NCI-H146 treated with DMSO at 0.1 percent for 48 hours (cell line): ENCODE measurements at regions not wholly inside any gene's neighbourhood (a gene's known extent, or its start where the extent isn't known, plus 50 kb on each side); places are given as distances from the start of the nearest gene placed in this dataset.
"Not testable (repeated sequence)": the region's sequence is repeated elsewhere in the genome, so short reads cannot be mapped to it uniquely, and the experiment has no call there.

Experiments used
- DNase-seq: peaks from one replicate; lab custom pipeline; 2025; ENCODE audit not compliant: unreplicated experiment; lab: John Stamatoyannopoulos, UW

DNA sequence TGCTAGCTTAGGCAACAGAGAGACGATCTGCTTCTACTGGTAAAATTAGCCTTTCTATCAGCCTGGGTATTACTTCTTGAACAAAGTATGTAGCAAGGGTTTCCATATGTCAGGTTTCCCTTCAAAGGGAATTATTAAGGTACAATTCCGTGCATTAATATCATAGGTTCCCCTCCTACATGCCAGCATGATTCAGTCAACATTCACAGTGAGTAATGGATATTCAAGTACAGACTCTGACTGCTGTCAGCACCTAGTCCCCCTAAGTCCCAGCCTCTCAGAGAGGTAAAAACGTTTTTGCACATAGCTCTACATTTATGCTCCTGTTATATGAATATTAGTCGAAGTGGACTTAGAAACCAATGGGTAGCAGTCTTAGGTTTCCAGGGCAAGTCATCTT lies 322.4 kb upstream of the CCNG1 start:
- DNase-seq, result no peak

DNA sequence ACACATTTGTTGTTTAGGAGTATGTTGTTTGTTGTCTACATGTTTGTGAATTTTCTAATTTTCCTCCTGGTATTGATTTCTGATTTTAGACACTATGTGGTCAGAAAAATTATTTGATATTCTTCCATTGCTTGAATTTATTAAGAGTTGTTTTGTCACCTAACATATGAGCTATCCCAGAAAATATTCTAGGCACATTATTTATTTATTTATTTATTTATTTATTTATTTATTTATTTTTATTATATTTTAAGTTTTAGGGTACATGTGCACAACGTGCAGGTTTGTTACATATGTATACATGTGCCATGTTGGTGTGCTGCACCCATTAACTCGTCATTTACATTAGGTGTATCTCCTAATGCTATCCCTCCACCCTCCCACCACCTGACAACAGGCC lies 320.8 kb upstream of the CCNG1 start:
- not testable (repeated sequence) for DNase-seq

DNA sequence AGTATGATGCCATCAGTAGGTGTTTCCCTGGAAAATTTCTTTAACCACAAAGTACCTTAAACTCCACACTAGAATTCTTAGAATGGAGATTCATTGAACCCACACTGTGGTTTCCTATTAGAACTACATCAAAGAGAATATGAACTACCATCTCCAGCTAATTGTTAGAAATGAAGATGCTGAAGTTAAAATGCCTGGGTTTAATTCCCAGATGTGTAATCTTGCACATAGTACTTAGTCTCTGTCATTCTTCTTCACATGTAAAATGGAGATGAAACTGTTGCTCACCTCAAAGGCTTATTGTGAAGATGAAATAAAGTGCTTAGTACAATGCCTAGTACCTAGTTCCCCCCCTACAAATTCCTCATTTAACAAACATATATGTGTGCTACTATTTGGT lies 303.3 kb upstream of the CCNG1 start:
- DNase-seq, result no peak

DNA sequence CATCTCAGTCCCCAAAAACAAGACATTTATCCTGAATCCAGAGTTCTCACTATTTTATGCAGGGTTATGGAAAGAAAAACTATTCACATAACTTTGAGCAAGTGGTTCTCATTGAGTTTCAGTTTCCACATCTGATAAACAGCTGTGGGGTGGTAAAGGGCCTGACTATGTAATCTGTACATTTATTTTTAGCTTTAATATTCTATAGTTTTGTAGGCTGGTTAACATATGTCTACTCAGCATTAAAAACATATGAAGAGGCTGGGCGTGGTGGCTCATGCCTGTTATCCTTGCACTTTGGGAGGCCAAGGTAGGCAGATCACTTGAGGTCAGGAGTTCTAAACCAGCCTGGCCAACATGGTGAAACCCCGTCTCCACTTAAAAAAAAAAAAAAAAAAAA lies 301.5 kb upstream of the CCNG1 start:
- DNase-seq, result no peak

DNA sequence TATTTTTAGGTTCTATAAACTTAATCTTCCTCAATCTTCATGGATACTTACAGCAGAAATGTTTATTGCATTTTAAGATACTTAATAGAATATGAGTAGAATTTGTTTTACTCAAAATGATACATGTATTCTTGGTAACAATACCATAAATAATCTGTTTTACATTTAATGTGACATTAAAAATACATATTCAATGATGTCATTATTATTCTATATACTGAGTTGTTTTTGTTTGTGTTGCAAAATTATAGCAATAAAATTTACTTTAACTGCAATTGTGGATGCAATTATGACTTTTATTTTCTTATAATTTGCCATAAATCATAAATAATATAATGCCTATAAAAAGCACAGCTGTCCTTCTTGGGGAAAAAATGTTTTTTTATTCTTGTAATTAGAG lies 275.9 kb upstream of the CCNG1 start:
- DNase-seq, result no peak

DNA sequence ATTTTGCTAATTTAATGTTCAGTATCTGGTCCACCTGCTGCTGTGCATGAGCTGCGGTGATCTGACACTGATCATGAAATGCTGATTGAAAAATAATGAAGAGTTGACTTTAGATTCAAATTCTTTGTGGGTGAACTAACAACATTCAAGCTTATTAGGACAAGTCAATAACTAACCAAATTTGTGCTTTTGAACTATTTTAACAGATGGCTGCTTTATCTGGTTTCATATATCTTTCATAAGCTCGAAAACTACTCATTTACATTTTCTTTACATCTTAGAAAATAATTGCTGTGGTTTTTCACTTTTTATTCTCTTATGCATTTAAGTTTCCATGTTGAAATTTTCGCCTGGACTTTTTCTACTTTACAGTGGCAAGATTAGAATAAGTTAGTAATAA lies 274.8 kb upstream of the CCNG1 start:
- DNase-seq, result no peak

DNA sequence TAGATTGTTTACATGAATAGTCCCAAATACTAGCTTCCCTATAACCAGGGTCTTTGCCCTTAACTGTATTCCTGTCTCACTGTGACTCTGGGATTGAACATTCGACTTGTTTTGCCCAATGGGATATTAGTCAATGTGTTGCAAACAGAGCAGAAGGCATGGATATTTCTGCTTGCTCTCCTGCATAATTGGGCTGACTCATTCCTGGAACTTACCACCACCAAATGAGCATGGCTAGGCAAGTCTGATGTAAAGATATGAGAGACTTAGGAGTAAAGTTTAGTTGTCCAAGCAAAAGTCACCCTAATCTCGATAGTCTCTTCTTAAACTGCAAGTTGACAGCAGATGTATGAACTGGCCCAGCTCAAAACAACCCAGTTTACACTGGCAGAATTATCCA lies 273.5 kb upstream of the CCNG1 start:
- no peak for DNase-seq

DNA sequence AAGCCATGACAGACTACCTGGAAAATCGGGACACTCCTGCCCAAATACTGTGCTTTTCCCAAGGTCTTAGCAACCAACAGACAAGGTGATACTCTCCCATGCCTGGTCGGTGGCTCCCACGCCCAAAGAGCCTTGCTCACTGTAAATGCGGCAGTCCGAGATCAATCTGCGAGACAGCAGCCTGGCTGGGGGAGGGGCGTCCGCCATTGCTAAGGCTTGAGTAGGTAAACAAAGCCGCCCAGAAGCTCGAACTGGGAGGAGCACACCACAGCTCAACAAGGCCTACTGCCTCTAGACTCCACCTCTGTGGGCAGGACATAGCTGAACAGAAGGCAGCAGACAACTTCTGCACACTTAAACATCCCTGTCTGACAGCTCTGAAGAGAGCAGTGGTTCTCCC lies 272.1 kb upstream of the CCNG1 start:
- no peak for DNase-seq

DNA sequence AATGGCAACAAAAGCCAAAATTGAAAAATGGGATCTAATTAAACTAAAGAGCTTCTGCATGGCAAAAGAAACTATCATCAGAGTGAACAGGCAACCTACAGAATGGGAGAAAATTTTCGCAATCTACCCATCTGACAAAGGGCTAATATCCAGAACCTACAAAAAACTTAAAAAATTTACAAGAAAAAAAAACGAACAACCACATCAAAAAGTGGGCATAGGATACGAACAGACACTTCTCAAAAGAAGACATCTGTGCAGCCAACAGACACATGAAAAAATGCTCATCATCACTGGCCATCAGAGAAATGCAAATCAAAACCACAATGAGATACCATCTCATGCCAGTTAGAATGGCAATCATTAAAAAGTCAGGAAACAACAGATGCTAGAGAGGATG lies 267.2 kb upstream of the CCNG1 start:
- DNase-seq, result not testable (repeated sequence)

DNA sequence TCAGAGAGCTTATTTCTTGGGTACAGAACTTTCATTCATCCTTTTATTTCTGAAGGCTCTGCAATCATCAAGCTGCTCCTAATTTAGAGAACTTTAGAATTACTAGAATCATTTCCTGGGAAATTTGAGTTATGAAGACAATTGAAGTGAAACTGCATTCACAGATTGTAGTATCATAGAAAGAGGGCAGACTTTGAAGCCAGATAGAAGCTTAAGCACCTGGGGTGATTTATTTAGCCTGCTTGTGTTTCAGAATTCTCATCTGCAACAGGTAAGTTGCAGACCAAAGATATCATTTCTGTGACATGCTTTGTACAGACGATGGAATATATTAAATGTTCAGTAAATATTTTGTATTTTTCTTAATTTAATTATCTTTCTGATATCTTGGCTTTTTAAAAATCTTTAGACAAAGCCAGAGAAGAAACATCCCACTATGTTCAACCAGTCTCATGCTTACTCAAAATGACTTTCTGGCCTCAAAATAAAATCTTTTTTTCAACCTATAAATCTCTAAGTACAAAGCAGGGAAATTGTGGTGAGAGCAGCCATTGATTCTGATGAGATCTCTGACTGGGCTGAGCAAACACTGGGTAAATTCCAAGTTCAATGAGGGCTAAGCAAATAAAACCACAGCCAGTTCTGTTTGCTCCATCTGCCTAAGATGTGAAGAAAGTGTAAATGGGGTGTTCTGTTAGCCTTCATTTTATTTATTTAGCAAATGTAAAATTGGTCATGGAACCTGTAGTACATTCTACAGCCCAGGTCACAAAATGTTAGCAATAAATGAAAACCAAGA lies 264.7 kb upstream of the CCNG1 start:
- no peak for DNase-seq

DNA sequence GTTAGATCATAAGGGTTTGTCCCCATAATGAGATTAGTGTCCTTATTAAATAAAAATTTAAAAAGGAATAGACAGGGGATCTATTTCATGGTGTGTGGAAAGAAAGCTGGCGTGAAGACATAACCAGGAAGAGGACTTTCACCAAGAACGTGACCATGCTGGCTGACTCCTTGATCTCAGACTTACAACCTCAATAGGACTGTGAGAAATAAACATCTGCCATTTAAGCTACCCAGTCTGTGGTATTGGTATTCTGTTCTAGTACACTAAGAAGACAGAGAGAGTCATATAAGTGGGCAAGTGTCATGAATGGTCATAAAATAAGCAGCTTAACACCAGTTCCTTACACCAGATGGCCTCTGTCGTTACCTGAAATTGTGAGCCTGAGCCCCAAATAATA lies 259.4 kb upstream of the CCNG1 start:
- no peak for DNase-seq

DNA sequence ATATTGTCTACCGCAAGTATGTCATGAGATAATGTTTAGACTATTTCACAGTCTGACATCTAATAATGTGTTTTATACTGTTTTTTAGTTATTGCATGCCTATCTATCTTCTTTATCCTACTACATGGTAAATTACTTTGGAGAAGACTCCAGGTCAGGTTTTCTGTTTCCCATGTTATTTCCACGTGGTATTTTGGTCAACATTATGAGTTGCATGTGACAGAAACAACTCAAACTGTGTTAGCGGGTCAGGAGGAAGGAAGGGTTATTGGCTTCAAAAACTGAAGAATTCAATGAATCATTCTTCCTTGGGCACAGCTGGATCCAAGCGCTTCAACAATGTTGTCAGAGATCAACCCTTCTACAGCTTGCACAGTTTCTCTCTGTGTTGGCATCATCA lies 252.1 kb upstream of the CCNG1 start:
- DNase-seq, result no peak

DNA sequence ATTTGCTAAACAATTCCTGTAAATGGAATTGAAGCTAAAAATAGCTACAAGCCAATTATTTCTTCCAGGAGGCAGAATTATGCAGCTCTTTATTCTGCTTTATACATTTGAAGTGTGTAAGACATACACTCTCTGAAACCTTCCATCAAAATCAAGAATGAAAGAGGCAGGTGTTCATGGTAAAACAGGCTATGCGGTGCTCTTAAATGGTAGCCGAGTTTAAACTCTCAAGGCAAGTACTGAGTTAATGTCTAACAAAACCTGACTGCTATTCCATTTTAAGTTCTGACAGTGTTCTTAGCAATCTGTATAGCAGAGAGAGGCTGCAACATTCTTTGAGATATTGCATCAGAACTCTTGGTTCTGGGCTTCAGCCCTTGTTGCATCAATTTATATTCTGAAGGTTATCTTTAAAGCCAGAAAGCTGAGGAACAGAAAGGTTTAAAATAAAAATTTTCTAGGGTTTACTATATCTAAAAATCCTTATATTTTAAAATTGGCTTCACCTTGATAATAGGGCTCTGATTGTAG lies 248.3 kb upstream of the CCNG1 start:
- DNase-seq, result no peak

DNA sequence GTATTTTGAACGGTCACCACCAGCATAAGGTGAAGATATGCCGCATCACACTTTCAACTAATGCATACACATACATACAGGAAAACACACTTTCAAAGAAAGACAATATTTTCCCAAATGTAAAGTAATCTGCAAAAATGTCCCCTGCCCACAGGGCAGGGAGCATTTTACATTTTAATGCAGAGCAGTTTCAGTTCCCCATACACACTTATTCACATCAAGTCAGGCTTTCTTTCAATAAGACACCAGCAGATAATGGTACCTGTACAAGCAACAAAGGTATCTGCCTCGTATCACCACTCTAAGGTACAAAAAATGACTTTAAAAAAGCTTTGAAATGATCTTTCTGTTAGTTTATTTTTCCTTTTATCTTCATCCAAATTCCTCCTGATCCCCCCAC lies 247.1 kb upstream of the CCNG1 start:
- no peak for DNase-seq

DNA sequence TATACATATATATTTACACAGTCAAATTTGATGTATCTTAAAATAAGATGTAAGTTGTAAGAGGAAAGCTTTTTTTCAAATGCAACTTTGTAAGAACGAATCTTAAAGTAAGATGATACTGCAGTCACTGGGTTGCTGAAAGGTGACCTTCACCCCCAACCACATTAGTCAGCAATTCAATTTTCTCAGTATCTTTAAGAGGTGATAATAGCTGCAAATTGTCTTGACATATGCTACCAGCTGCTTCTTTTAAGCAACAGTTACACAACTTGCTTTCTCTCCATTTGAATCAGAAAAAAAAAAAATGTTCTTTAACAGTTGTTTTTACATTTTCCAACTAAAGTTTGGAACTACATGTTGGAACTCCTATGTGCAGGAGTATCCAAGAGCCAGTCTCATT lies 246.6 kb upstream of the CCNG1 start:
- no peak for DNase-seq

DNA sequence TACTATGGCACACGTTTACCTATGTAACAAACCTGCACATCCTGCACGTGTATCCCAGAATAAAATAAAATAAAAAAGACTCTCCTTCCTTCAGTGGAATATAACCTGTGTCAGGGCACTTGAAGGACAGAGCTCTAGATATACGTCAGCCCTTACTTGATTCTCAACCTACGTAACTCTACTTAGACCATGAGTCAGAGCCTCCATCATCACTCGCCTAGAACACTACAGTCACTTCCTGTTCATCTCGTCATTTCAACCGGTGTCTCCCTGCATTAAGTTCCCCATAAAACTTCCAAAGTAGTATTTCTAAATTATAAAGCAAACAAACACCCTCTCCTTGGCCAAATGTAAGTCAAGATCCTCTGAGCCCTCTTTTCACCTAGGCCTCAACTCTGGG lies 243.5 kb upstream of the CCNG1 start:
- DNase-seq, result no peak

DNA sequence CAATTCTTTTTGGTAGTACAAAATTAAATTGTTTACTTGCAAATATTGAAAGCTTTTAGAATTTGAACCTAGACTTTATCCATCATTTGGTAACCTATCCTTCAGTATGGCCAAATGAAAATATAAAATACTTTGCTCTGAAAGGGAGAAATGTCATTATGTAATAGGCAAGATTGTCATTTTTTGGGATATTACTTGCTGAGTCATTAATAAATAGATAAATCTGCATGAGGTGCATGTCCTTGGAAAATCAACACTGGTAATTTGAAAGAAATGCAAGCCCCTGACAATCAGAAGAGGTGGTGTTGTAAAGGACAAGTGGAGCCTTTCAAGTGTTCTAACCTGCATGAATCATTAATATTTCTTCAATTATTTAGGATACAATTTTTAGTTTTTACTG lies 231.8 kb upstream of the CCNG1 start:
- no peak for DNase-seq

DNA sequence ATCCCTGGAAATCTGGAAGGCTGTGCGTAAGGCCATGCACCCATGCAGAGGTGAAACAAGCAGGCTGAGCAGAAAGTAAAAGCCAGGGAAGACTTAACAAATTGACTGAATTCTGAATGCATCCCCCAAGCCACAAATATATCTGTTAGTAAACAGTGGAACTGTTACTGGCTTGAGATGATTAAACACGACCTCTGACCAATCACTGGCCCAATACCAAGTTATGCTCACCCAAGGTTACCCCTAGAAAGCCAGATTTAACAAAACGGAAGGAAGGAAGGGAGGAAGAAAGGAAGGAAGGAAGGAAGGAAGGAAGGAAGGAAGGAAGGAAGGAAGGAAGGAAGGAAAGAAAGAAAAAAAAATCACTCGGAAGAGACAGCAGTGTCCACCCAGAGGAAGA lies 215.8 kb upstream of the CCNG1 start:
- DNase-seq, result no peak

DNA sequence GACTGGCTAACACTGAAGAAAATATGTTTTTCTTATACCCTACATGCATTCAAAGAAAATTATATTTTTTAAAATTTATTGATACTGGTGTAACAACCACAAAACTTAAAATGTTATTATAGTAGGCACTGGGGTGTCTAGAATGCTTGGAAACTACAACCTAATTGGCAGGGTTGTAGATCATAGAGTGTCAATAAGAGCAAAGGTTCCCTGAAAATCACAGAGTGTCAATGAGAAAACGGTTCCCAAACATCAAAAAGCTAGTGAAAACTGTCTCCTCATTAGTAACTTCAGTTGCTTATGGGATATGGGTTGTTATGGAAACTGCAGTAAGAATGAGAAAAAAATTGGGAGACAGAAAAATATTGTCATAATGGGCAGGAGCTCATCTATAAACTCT lies 214.4 kb upstream of the CCNG1 start:
- no peak for DNase-seq

DNA sequence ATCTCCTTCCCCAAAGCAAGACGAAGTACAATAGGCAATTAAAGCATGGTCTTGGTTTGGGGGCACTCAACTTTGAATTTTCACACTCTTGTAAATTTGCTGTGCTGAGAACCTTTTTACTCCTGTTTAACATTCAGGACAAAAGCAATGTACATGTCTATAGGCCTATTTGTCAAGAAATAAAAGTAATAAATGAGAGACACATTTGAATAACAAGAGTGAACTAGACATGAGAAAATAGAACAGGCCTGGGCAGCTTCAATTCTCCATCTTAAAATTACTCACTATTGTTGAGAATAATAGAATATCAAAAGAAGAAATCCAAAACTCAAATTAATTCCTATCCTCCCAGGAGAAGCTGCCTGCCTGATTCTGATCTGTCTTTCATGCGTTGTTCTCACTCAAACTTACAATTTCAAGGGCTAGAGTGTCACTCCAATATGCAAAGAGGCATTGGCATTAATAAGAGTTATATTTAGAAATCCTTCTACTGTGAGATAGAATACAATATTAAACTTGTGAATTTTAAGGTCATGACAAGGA lies 192.9 kb upstream of the CCNG1 start:
- no peak for DNase-seq

DNA sequence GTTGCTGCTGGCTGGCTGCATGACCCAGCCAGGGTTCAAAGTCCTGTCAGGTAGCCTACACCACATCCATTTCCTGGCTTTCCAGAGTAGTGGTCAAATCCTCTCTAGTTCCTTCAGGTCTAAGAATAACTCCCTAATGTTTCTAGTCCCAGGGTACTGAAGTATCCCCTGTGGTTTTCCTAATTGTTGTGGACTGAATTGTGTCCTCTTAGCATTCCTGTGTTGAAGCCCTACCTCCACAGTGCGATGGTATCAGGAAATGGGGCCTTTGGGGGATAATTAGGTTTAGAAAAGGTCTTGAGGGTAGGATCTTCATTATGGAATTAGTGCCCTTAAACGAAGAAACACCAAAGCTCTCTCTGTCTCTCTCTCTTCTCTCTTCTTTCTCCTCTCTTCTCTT lies 191.8 kb upstream of the CCNG1 start:
- DNase-seq, result no peak

DNA sequence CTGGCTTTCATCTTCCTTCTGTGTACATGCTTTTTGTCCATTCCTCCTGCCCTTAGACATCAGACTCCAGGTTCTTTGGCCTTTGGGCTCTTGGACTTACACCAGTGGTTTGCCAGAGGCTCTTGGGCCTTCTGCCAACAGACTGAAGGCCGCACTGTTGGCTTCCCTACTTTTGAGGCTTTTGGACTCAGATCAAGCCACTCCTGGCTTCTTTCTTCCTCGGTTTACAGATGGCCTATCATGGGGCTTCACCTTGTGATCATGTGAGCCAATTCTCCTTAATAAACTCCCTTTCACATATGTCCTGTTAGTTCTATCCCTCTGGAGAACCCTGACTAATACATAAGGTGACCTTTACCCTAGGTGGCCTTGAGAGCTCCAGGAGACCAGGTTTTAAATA lies 189.1 kb upstream of the CCNG1 start:
- DNase-seq, result no peak

DNA sequence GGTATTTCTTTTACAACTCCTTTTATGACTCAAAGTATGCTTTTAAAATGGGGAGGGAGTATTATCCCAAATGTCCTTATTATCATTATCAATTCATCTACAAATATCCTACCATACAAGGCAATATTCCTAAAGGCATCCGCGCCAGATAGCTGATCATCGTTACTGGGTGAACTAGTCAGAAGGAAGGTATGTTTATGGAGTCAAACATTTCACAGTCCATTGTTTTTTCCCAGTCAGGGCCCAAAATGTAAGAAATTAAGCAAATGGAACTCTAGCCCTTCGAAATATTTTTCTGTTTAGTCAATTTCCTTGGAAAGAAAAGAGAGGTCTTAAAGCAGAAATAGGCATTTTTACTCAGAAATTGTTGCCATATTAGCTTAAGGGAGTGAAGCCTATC lies 188.5 kb upstream of the CCNG1 start:
- no peak for DNase-seq
